ENCODE measurements at regions not wholly inside any gene's neighbourhood (a gene's known extent, or its start where the extent isn't known, plus 50 kb on each side); places are given as distances from the start of the nearest gene placed in this dataset.
"Not testable (repeated sequence)": the region's sequence is repeated elsewhere in the genome, so short reads cannot be mapped to it uniquely, and the experiment has no call there.

DNA sequence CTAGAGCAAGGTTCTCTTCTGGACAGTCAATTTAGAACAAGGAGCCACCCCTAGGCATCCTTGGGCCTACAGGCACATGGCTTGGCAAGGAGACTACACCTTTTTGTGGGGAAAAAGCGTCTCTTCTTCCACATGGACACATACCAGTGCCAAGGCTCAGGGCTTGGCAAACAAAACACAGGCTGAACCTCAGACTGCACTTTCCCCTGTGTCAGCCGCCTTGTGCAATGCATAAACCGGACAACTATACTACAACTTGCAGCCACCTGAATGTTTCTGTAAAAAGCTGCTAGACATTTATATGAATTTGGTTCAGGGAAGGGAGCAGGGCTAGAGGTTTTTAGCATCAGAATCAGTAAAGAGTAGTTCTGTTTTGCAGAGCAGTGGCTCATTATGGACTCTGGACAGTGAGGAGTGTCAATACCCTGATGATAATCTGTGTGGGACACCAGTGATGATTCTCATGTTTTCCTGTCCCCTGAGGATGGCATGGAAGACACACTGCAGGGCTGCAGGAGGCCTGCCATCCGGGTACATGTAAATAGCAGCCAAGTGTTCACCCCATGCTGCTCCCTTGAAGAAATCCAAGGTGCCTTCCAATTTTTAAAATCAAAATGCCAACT, 118.9 kb downstream of the GATA3 start:
- no peak for DNase-seq (ENCODE audit: low read depth)

DNA sequence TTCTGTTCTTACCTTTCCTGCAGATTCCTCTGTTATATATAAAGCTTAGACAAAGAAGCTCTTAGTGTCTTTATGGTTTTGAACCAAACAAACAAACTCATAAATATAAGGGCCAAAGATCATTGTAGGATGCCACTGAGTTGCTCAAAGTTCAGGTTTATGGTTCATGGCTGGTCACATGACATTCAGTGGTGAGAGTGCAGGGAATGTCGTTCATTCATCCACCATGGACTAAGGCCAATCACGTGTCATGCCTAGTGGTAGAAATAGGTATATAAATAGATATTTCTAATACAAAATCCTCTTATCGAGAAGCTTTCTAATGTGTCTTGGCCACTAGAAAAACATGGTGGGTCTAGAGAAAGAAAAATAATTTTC, 119.4 kb downstream of the GATA3 start:
- no peak for DNase-seq (ENCODE audit: low read depth)

DNA sequence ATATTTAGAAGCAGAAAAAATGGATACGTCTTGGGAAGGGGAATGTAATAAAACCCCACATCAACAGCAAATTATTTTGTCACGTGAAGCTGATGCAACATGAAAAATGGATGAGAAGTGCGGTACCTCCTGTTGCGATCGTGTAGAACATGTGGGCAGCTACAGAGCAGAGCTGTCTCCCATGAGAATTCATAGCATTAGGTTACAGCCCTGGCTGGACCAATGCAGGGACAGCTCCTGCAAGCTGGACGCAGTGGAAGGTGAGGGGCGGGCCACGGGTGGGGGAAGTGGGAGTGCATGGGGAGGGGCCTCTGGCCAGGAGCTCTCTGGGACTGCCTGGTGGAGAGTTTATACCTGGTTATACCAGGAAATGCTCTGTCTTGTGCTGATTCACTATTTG, 120.3 kb downstream of the GATA3 start:
- DNase-seq (ENCODE audit: low read depth) = no peak

DNA sequence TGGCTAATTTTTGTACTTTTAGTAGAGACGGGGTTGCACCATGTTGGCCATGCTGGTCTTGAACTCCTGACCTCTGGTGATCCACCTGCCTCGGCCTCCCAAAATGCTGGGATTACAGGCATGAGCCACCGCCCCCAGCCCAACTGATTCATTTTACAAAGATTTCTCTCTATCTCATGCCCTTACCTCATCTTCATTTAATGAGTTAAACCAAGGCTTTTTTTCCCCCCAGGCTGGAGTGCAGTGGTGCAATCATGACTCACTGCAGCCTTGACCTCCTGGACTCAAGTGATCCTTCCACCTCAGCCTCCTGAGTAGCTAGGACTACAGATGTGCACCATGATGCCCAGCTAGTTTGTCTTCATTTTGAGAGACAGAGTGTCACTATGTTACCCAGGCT, 123.0 kb downstream of the GATA3 start:
- DNase-seq (ENCODE audit: low read depth) = not testable (repeated sequence)

DNA sequence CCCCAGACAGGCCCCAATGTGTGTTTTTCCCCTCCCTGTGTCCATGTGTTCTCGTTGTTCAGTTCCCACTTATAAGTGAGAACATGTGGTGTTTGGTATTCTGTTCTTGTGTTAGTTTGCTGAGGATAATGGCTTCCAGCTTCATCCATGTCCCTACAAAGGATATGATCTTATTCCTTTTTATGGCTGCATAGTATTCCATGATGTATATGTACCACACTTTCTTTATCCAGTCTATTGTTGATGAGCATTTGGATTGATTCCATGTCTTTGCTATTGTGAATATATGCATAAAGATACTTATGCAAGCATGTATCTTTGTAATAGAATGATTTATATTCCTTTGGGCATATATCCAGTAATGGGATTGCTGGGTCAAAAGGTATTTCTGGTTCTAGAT, 125.3 kb downstream of the GATA3 start:
- not testable (repeated sequence) for DNase-seq (ENCODE audit: low read depth)

DNA sequence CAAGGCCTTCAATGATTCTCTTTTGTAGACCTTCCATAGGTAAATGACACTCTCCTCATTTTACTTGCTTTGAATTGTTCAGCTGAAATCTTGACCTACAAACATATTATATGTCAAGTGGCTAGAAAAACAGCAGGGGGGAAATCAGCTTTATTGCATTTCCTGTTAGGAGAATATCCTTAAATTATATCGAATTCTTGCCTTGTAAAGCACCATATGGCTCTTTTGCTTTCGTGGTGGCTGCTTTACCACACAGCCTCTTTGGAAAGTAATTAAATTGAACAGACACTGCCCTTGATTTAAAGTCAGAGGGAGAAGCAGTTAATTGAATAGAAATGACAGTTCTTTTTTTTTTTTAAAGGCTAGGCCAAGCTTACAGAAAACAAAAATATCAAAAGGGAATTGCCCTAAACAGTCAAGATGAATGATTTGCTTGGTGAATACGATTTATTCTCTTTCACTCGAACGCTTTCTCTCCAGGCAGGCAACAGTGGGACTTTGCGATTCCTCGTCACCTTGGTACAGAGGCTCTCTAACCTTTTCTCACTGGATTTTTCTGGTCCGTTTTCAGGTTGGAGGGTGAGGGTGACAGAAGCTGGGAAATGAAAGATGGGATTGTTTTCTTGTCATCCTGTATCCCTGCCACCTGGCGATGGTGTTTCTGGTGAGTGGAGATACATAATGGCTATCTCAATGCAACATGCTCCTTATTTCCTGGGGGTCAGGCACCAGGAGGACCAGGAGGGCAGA, 126.0 kb downstream of the GATA3 start:
- no peak for DNase-seq (ENCODE audit: low read depth)

DNA sequence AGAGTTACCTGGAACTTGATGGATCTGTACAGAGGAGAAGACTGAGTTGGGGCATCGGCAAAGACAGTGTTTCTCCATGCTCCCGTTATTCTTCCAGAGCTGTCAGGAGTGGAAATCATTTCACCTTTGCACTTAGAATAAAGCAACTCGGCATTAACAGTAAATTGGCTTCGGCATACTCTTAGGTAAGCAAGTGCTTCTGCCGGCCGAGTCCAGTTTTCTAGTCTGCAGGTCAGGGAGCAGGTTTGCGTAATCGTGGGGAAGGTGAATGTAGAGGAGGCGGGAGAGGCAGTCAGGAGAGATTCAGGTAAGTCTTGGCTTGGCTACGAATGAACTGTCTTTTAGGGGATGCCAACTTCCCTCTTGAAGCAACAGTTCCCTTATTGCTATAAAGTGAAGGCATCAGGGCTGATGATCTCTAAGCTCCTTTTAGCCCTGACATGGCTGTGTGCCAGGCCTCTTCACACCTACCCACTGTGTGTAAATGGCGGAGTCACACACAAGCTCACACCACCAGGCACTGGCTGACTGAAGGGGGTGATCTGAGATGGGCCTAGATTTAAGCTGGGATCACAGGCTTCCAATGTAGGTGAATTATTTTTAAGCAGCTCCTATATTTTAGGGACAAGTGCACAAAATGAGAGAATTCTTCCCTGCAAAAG, 127.1 kb downstream of the GATA3 start:
- DNase-seq (ENCODE audit: low read depth) = no peak

DNA sequence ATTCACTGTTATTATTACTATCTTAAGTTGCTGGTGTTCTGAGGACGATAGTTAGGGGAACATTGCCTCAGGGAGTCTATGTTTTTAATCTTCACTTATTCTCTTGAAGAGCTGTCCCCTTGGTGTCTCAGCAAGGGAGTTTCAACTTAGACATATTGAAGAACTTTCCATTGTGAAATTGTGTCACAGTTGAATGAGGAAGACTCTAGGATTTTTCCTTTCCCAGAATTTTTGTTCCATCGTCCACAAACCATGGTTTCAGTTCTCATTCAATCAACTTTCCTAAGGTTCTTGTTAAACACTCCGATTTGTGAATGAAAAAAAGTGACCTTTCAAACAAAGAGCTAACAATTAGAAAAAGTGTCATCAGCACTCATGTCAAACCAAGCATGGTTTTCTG, 128.3 kb downstream of the GATA3 start:
- DNase-seq (ENCODE audit: low read depth) = no peak

DNA sequence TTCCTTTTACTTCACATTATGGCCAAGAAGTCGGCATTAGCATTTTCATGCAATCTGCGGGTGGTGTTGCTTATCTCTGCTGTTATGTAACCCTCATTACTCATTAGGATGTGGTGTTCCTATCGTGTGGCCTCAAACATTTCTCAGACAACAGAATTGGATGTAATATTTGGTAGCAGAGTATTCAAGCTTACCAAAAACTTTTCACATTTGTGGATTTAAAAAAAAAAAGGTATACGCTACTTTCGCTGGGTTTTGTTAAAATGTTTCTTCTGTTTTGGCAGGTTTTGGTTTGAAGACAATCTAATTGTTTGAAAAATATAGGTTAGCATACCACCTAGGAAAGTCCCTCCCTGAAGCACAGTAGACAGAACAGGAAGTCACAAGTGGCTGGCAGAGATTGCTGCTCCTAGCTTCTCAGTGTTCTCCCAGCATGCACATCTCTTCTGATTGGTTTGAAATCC, 128.8 kb downstream of the GATA3 start:
- no peak for DNase-seq (ENCODE audit: low read depth)

DNA sequence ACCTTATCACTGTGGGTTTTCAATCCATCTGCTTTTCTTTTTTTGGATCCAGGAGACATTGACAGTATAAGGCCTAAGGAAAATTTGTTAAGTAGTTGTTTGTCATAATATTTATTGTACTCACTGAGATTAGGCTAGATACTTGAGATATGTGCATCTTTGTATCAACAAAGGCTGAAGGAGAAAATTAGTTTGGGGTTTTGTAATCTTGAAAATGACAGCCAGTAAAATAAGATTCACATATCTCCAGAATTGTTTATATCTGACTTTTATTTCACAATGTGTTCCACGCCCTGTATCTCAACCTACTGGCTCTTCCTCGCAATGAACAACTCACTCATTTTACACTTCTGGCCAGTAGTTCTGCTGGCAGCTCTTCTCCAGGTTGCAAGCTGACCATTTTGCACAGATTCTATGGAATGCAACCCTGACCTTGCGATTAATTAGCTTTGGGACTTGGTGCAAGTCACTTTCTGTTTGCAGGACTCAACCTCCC, 132.7 kb downstream of the GATA3 start:
- no peak for DNase-seq (ENCODE audit: low read depth)

DNA sequence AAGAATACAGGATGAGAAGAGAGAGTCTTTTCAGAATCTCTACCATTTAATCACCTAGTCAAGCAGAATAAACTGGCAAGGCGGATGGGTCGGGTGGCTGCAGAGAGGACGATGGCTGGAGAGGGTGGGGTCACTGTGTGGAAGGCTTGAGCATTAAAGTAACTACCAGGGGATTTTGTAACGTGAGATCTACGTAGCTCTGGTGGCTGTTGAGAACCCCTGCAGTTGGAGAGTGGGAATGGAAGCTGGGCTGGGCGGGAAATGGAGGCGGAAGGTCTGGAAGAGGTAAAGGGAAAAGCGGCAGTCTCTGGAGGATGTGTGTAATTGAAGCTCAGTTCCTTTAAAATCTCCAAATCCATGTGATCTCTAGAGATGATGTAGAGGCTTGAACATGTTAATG, 135.0 kb downstream of the GATA3 start:
- no peak for DNase-seq (ENCODE audit: low read depth)

DNA sequence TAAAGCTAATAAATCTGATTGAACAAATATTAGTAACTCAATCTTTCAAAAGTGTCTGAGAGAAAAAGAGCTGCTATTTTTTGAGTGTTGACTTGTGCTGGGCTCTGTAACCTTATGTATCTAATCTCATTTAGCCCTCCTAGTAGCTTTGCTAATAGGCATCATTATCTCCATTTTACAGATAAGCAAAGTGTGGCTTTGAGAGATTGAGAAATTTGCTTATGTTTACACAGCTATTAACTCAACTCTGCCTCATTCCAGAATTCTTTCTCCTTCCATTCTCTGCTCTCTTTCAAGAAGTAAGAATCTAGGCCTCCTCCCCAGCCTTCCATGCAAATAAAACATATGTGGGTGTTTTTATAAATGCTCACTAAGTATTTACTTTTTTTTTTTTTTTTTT, 137.8 kb downstream of the GATA3 start:
- DNase-seq (ENCODE audit: low read depth) = no peak

DNA sequence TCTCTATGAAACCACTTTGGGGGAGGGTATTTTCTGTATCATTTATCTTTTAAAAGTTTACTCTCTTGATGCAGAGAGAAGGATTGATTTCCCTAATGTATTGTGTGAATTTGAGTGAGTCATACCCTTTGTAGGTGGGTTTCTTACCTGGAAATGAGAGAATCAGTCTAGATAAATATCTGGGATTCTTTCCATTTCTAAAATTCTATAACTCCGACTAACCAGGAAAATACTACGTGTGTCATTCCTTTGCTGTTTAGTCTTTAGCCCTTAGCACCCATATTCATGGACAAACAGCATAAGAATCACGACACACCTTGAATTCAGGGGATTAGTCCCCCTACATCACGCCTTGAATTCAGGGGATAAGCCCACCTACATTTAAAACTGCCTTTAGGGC, 139.1 kb downstream of the GATA3 start:
- no peak for DNase-seq (ENCODE audit: low read depth)

DNA sequence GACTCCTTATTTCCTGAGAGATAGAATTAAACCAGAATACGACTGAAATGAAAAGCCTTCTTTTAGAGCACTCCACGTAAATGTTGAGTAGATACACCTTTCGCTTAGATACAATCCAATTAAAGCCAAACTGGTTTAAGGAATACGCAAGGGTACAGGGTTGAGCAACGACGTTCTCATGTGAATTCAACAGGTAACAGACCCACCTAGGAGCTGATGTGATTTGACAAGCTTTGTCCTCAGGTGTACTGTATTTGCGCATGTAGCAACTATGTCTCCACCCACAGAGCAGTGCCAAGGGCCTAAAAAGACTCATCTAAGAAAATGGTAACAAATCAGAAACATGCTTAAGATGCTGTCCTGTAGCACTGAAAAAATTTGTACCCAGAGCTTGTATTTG, 139.6 kb downstream of the GATA3 start:
- no peak for DNase-seq (ENCODE audit: low read depth)

DNA sequence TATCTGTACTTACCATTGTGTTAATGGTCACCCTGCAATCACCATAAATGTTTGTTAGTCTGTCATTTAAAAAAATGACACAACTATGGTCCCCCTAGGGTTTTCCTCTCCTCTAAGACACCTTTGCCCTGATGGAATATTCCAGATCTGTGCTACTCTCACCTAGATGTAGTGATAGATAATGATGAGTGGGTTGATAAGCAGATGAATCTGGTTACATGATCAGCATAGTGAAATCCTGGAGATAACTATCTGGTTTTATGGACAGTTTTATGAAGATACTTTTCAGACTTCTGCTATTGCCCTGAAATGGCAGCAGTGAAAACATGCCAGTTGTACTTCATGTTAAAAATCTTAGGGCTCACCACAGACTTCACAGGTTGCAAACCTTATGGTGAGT, 152.4 kb downstream of the GATA3 start:
- no peak for DNase-seq (ENCODE audit: low read depth)

DNA sequence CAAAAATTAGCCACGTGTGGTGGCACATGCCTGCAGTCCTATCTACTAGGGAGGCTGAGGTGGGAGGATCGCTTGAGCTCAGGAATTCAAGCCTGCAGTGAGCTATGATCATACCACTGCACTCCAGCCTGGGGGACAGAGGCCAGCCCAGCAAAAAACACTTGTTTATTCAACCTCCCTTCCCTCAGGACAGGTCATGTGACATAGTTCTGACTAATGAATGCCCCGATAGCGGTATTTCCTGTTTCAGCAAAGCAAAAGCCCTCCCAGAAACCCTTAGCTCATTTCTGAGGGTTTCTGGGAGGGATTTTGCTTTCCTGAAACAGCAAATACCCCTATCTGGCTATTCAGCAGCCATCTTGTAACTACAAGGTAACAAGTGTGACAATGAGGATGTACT, 157.1 kb downstream of the GATA3 start:
- no peak for DNase-seq (ENCODE audit: low read depth)

DNA sequence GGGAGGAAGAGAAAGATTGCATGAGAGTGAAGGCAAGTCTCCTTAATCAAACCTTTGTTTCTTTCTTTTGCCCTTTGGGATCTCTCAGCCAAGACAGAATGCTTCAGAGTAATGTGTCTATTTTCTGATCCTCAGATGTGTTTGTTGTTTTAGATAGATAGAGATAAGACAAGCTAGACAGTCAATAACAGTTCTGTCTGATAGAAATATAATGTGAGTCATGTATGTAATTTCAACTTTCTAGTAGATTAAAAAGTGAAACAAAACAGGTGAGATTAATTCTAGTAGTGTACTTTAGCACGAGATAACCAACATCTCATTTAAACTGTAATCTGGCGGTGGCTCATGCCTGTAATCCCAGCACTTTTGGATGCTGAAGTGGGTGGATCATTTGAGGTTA, 159.2 kb downstream of the GATA3 start:
- no peak for DNase-seq (ENCODE audit: low read depth)

DNA sequence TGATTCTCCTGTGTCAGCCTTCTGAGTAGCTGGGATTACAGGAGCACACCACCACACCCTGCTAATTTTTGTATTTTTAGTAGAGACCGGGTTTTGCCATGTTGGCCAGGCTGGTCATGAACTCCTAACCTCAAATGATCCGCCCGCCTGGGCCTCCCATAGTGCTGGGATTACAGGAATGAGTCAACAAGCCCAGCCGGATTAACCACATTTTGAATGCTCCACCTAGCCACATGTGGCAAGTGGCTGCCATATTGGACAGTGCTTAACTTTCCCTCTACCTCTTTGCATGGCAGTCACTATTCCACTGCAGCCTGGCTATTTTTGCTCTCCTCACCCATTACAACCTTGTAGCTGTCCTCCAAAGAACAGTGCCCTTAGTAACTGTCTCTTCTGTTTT, 160.1 kb downstream of the GATA3 start:
- DNase-seq (ENCODE audit: low read depth) = no peak

DNA sequence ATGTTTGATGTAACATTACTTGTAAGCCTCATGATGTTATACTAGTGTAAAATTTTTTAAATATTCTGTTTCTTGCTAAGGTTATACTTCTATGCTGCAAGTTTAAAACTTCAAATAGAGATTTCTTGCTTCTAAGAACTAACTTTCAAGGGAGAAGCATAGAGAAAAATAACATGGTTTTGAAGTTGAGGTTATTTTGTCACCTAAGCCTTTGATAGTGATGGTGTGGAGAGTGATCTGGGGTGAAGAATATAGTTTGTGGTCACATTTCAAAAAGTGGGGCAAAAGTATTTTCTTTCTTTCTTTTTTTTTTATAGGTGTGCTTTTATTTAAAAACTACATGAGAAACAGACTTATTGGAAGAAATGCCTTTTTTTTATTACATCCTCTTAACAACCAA, 162.4 kb downstream of the GATA3 start:
- no peak for DNase-seq (ENCODE audit: low read depth)

DNA sequence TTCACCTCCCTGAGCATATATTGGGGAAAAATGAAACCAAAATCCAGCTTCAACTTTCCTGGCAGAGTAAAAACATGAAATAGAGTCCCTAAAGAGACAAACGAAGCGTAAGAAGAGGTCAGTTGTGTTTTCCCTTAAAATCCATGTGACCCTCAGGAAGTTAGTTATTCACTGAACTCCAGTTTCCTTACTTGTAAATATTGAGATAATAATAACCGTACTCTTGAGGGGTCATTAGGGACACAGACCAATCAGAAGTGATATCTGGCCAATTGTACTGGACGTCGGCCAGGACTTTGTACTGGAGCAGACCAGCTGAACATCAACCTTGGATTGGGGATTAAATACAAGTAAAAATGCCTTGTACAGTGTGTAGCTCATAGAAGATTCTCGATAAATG, 167.0 kb downstream of the GATA3 start:
- DNase-seq (ENCODE audit: low read depth) = no peak

DNA sequence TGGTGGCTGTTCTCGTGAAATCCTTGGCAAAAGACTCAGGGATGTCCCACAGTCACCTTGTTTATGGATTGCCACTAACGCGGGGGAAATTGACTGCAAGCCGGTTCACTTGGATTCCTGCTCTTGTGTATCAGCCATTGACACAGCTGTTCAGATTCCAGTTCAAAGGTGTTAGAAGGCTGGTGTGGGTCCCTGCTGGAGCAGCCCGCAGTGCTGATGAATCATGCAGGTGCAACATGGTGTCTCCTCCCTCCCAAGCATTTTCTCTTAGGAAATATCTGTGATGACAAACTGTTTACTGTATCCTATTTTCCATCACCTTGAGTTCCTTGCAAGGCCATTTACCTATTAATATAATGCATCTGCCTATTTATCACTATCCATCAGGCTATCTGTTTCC, 170.1 kb downstream of the GATA3 start:
- no peak for DNase-seq (ENCODE audit: low read depth)

DNA sequence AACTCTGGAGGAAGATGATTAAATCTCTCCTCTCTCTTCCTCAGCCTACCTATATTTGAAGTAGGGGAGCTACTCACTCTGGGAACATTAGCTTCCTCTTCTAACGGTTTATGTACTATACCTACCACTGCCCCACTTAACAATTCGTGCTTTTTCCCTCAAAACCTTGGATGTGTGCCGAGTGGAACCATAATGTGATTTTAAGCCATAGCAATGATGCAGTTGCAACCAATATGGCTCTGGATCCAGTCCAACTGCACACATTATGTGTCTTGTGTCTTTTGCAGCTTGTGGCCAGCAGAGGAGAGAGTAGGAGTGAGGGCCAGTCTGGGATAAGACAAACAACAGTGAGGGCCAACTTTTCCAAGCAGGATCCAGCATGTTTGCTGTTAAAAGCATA, 170.7 kb downstream of the GATA3 start:
- DNase-seq (ENCODE audit: low read depth) = no peak

DNA sequence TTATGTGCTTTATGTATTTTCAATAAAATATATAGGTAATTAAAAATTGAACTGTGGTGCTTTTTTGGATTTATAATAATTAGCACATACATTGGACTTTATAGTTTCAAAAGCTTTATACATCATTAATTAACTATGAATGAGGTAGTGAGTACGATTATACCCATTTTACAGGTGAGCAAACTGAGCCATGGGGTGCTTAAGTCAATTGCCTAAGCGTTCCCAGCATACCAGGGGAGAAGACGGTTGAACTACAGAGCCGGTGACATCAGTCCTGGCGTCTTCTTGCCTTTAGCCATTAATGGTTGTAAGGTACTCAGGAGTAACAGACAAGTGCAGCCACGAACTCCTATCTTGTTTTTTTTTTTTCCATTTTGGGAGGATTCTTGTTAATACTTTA, 172.8 kb downstream of the GATA3 start:
- DNase-seq (ENCODE audit: low read depth) = no peak

Measured in stimulated activated CD8-positive, alpha-beta memory T cell treated with anti-CD3 and anti-CD28 coated beads, Interleukin-7, amount 100 ng/mL, for 24 hours (primary cell).